ENCODE measurements at regions not wholly inside any gene's neighbourhood (a gene's known extent, or its start where the extent isn't known, plus 50 kb on each side); places are given as distances from the start of the nearest gene placed in this dataset.

DNA sequence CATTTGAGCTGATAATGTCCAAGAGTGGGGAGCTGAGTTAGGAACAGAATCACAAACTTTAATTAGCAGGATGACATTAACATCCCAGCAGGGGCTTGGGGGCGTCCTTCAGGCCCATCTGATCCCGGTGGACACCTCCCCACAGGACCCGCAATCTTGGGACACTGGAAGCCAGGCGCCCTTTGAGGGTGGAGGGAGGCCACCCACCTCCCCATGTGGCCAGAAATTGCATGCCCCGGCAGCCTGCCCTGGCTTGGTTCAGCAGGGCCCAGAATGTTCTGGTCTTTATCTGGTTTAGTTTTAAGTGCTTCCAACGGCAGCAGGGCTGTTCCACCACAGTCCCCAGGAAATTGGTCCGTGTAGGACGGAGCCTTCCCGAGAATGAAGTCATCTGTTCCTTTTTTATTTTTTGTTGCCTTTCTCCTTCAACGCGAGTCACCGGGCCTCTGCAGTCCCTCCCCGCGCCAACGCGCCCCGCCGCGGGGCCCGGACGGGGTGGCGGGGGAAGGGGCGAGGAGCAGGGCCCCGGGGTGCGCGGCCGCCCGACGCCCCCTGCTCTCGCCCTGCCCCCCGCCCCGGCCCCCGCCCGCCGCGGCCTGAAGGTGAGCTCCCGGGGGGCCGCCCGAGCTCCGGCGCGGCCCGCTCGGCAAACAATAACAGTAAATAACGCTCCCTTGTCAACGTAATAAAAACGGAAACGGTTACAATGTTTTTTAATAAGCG, 207.9 kb downstream of the C9orf50 start:
- TF ChIP-seq YY1 (IDR thresholded peaks at IDR 0.05; ENCODE audit: insufficient read depth, insufficient read length) (no peak), ZNF274 (IDR thresholded peaks at IDR 0.05; ENCODE audit: low read depth, low read length) (no peak)
